Loucy (cell line): ENCODE measurements at regions not wholly inside any gene's neighbourhood (a gene's known extent, or its start where the extent isn't known, plus 50 kb on each side); places are given as distances from the start of the nearest gene placed in this dataset.

Source experiments
- H2AFZ ChIP-seq: fragments of 200-600 bp; sonication (generic); 2 replicates; pipeline ENCODE4 v1.6.0; 2016; ENCODE audit warnings: antibody characterized with exemption, mild to moderate bottlenecking, low read length, moderate library complexity
- H3F3A ChIP-seq: fragments of 200-600 bp; 2 replicates; pipeline ENCODE4 v1.6.0; 2016; ENCODE audit warnings: antibody characterized with exemption, low read depth, mild to moderate bottlenecking
- H3K27me3 ChIP-seq: fragments of 200-600 bp; sonication (generic); 2 replicates; pipeline ENCODE4 v1.6.1; 2014; ENCODE audit warnings: low read length, mild to moderate bottlenecking; ENCODE audit not compliant: insufficient read depth, poor library complexity, severe bottlenecking
- H3K36me3 ChIP-seq: fragments of 200-600 bp; sonication (generic); 2 replicates; pipeline ENCODE4 v1.6.1; 2016; ENCODE audit warnings: low read length; ENCODE audit not compliant: insufficient read depth
- H3K4me1 ChIP-seq: fragments of 200-600 bp; sonication (generic); 2 replicates; pipeline ENCODE4 v1.5.1; 2014; ENCODE audit warnings: low read length, mild to moderate bottlenecking; ENCODE audit not compliant: insufficient read depth, poor library complexity, severe bottlenecking
- H3K4me2 ChIP-seq: fragments of 200-600 bp; sonication (generic); 2 replicates; pipeline ENCODE4 v1.6.0; 2014; ENCODE audit warnings: antibody characterized with exemption, low read length, low read depth, mild to moderate bottlenecking; ENCODE audit not compliant: poor library complexity, severe bottlenecking
- H3K4me3 ChIP-seq: fragments of 200-600 bp; sonication (generic); 2 replicates; pipeline ENCODE4 v1.5.1; 2014; ENCODE audit warnings: low read length, mild to moderate bottlenecking, mixed read lengths; ENCODE audit not compliant: poor library complexity, severe bottlenecking
- H3K79me2 ChIP-seq: fragments of 200-600 bp; sonication (generic); 2 replicates; pipeline ENCODE4 v1.6.1; 2014; ENCODE audit warnings: low read length; ENCODE audit not compliant: insufficient read depth
- H3K9ac ChIP-seq: fragments of 200-600 bp; sonication (generic); 2 replicates; pipeline ENCODE4 v1.6.0; 2014; ENCODE audit warnings: mild to moderate bottlenecking, low read depth, low read length, moderate library complexity; ENCODE audit not compliant: poor library complexity, severe bottlenecking
- H3K9me2 ChIP-seq: fragments of 200-600 bp; sonication (generic); replicated peaks from 2 replicates; pipeline ENCODE4 v1.6.1; 2016; ENCODE audit warnings: low read depth, low read length, mixed read lengths
- H3K9me3 ChIP-seq: fragments of 200-600 bp; sonication (generic); 2 replicates; pipeline ENCODE4 v1.6.1; 2014; ENCODE audit warnings: mild to moderate bottlenecking, antibody characterized with exemption, low read length, low read depth; ENCODE audit not compliant: insufficient read depth
- H4K20me1 ChIP-seq: fragments of 200-600 bp; sonication (generic); 2 replicates; pipeline ENCODE4 v1.6.0; 2014; ENCODE audit warnings: antibody characterized with exemption, low read length, mild to moderate bottlenecking; ENCODE audit not compliant: insufficient read depth, poor library complexity, severe bottlenecking
- EZH2phosphoT487 ChIP-seq: fragments of 200-600 bp; IDR thresholded peaks from 2 replicates; pipeline ENCODE4 v1.6.1; 2018; ENCODE audit warnings: antibody characterized with exemption, mild to moderate bottlenecking, moderate library complexity, borderline replicate concordance
- TF ChIP-seq, protein P1 (sequence below): fragments of 200-600 bp; sonication (generic); conservative IDR thresholded peaks from 2 replicates; pipeline ENCODE4 v1.5.1; 2014; ENCODE audit warnings: mild to moderate bottlenecking, antibody characterized with exemption, low read length

- Histone ChIP-seq H2AFZ (no peak overlapping the region), H3K4me3 (no peak overlapping the region), H3K4me1 (no peaks in the 10 kb centered on the region), H3F3A (no peaks in the 10 kb centered on the region), H3K9me3 (no peaks in the 10 kb centered on the region), H3K4me2 (no peak overlapping the region), H3K9me2 (no peaks in the 10 kb centered on the region), H4K20me1 (no peaks in the 10 kb centered on the region), H3K36me3 (no peaks in the 10 kb centered on the region), H3K79me2 (no peaks in the 10 kb centered on the region), H3K27me3 (no peaks in the 10 kb centered on the region), H3K9ac (no peak overlapping the region)
- no peak for TF ChIP-seq EZH2phosphoT487
- TF ChIP-seq, protein P1, sequence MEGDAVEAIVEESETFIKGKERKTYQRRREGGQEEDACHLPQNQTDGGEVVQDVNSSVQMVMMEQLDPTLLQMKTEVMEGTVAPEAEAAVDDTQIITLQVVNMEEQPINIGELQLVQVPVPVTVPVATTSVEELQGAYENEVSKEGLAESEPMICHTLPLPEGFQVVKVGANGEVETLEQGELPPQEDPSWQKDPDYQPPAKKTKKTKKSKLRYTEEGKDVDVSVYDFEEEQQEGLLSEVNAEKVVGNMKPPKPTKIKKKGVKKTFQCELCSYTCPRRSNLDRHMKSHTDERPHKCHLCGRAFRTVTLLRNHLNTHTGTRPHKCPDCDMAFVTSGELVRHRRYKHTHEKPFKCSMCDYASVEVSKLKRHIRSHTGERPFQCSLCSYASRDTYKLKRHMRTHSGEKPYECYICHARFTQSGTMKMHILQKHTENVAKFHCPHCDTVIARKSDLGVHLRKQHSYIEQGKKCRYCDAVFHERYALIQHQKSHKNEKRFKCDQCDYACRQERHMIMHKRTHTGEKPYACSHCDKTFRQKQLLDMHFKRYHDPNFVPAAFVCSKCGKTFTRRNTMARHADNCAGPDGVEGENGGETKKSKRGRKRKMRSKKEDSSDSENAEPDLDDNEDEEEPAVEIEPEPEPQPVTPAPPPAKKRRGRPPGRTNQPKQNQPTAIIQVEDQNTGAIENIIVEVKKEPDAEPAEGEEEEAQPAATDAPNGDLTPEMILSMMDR = no peak
Measured at GRCh38 chr2:103896182-103896581, 957.7 kb upstream of the POU3F3 start.

DNA sequence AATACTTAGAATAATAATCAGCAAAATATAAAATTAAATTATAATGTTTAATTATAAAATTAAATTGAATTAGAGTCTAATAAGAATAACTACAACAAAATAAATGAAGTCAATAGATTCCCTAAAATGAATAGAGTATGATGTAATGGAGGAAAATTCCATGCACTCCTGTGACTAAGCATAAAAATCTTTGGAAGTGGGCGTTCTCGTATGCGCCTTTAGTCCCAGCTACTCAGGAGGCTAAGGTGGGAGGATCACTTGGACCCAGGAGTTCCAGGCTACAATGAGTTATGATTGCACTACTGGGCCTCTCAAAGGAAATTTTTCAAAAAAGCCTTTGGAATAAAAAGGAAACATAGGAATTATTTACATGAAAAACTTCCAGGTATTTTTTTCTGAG is 955.4 kb upstream of the POU3F3 start:
- no peak overlapping the region for H3K4me3 ChIP-seq
- no peaks in the 10 kb centered on the region for H3K9me2 ChIP-seq
- H3K27me3 ChIP-seq = no peaks in the 10 kb centered on the region
- H3K4me2 ChIP-seq = no peak overlapping the region
- TF ChIP-seq, protein P1 = no peak
- no peak for TF ChIP-seq EZH2phosphoT487
- H3K9ac ChIP-seq = no peak overlapping the region
- no peaks in the 10 kb centered on the region for H3K79me2 ChIP-seq
- H3K36me3 ChIP-seq = no peaks in the 10 kb centered on the region
- H3K9me3 ChIP-seq = no peaks in the 10 kb centered on the region
- no peaks in the 10 kb centered on the region for H3K4me1 ChIP-seq
- no peaks in the 10 kb centered on the region for H3F3A ChIP-seq
- H4K20me1 ChIP-seq = no peaks in the 10 kb centered on the region
- H2AFZ ChIP-seq = no peak overlapping the region

DNA sequence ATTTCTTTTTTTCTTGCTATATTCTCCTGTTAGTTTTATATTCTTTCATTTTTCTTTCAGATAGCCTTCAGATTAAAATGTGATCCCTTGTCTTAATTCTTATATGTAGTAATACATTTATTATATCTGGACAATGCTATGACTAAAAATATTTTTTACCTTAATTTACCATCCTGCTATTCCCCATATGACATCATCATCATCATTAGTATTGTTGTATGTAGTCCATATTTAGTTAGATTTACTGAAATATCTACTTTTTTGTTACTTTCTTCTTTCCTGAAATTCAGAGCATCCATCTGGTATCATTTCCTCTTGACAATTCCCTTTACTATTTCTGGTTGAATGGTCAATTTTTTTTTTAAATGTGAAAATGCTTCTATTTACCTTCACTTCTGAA is 951.6 kb upstream of the POU3F3 start:
- Histone ChIP-seq H4K20me1 (no peaks in the 10 kb centered on the region), H3K36me3 (no peaks in the 10 kb centered on the region), H3K4me3 (no peak overlapping the region), H3K27me3 (no peaks in the 10 kb centered on the region), H3F3A (no peaks in the 10 kb centered on the region), H3K9ac (no peak overlapping the region), H3K79me2 (no peaks in the 10 kb centered on the region), H3K4me2 (no peak overlapping the region), H3K9me3 (no peaks in the 10 kb centered on the region), H2AFZ (no peak overlapping the region), H3K9me2 (no peaks in the 10 kb centered on the region), H3K4me1 (no peaks in the 10 kb centered on the region)
- TF ChIP-seq, protein P1 = no peak
- TF ChIP-seq EZH2phosphoT487 = no peak
